GM13977 (cell line): ENCODE measurements at regions not wholly inside any gene's neighbourhood (a gene's known extent, or its start where the extent isn't known, plus 50 kb on each side); places are given as distances from the start of the nearest gene placed in this dataset.

Experiments
- DNase-seq: peaks from one replicate; pipeline ENCODE4 v3.0.0; 2012; ENCODE audit warnings: low spot score
- in situ Hi-C: fragments of 300-500 bp; cut with MboI; formaldehyde crosslinking; loops from one replicate; pipeline ENCODE4 v1.12.0; 2022; ENCODE audit warnings: low sequenced_read_pairs, low pct_unique_long_range_greater_than_20kb, mixed read lengths, inconsistent platforms; ENCODE audit not compliant: unreplicated experiment
- TF ChIP-seq, protein P1 (sequence below): IDR thresholded peaks from 2 replicates; pipeline ENCODE4 v1.5.1; 2012; ENCODE audit warnings: mild to moderate bottlenecking, control low read depth; ENCODE audit not compliant: insufficient read depth; ENCODE audit errors: extremely low read depth, missing control alignments

DNA sequence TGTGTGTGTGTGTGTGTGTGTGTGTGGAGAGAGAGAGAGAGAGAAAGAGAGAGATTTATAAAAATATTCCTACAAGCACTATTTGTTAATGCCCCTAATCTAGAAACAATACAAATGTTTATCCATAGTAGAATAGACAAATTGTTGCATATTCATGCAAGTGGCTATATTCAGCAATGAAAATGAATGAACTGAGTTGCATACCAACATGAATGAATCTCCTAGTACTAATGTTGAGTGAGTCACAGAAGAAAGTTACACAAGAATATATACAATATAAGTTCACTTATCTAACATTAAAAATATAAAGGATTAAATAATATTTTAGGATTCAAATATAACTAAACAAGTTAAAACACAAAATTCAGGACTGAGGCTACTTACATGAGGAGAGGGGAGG is 456.8 kb upstream of the AMOT start:
- no peak for DNase-seq
- TF ChIP-seq, protein P1, sequence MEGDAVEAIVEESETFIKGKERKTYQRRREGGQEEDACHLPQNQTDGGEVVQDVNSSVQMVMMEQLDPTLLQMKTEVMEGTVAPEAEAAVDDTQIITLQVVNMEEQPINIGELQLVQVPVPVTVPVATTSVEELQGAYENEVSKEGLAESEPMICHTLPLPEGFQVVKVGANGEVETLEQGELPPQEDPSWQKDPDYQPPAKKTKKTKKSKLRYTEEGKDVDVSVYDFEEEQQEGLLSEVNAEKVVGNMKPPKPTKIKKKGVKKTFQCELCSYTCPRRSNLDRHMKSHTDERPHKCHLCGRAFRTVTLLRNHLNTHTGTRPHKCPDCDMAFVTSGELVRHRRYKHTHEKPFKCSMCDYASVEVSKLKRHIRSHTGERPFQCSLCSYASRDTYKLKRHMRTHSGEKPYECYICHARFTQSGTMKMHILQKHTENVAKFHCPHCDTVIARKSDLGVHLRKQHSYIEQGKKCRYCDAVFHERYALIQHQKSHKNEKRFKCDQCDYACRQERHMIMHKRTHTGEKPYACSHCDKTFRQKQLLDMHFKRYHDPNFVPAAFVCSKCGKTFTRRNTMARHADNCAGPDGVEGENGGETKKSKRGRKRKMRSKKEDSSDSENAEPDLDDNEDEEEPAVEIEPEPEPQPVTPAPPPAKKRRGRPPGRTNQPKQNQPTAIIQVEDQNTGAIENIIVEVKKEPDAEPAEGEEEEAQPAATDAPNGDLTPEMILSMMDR: no peak
- in situ Hi-C loops: no loop called here

DNA sequence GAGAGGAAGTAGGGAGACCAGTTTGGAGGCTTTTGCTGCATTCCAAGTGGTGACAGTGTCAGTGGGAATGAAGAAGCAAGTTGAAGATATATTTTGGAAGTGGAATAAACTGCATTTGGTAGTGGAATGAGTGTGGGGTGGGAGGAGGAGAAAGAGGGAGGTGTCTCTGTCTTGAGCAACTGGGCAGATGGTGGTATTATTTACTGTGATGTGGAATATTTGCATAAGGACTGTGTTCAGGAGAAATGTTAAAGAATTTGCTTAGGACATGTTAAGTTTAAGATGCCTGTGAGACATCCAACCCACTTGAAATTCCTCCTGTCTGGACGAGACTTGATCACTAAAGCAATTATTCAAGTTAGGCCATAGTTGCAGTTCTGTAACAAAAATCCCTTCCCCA is 448.9 kb upstream of the AMOT start:
- DNase-seq: no peak
- in situ Hi-C loops: no loop called here

DNA sequence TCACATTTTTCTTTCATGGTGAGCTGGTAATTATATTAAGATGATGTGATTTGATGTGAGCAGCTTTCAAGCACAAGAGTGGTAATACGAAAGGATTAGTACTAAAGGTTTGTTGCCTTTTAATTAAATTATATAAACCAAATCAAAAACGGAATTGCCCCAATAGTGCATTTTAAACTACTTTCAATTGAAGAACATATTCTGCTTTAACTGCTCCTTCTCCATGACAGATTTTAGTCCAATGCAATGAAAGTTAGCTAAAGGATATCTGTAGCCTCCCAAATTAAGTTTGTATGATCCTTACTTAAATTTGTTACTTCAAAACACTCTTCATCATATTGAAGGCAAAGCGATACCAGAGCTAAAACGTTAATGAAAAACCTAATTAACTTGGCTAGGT is 447.1 kb upstream of the AMOT start:
- in situ Hi-C loops: no loop called here
- TF ChIP-seq, protein P1: no peak
- no peak for DNase-seq

More for the DNA sequence above, 448.9 kb upstream of the AMOT start:
- TF ChIP-seq, protein P1: no peak

- TF ChIP-seq, protein P1: no peak
- no peak for DNase-seq
- in situ Hi-C loops: no loop called here
These were observed 435.2 kb upstream of the AMOT start for GRCh38 chrX:113275804-113276203.

- TF ChIP-seq, protein P1: no peak
- in situ Hi-C loops: no loop called here
- DNase-seq: no peak
These were observed 434.2 kb upstream of the AMOT start for GRCh38 chrX:113274791-113275190.

DNA sequence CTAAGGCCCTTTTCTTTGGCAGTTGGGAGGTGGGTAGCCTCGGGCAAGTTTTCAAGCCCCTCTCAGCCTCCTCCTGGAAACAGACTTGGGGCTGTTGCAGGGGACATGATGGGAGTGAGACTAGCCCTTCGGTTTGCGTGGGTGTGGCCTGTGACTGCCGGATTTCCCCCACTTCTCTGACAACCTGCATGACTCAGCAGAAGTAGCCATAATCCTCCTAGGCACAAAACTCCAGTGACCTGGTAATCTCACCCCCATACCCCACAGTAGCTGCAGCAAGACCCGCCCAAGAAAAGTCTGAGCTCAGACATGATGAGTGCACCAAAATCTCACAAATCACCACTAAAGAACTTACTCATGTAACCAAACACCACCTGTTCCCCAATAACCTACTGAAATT is 433.7 kb upstream of the AMOT start:
- in situ Hi-C loops: no loop called here
- TF ChIP-seq, protein P1: no peak
- no peak for DNase-seq

DNA sequence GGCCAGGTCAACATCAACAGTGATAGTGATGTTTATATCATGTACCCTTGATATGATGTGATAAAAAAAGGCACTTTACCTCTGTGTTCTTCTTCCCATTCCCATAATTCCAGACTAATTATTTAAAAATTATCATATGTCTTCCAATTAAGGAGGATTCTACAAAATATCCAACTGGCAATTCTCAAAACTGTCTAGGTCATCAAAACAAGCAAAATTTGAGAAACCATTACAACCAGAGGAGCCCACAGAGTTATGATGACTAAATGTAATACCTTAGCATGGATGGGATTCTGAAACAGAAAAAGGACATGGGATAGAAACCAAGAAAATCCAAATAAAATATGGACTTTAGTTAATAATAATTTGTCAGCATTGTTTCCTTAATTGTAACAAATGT is 428.6 kb upstream of the AMOT start:
- TF ChIP-seq, protein P1: no peak
- in situ Hi-C loops: no loop called here
- DNase-seq: no peak
